NCI-H2081 (cell line): ENCODE measurements at regions not wholly inside any gene's neighbourhood (a gene's known extent, or its start where the extent isn't known, plus 50 kb on each side); places are given as distances from the start of the nearest gene placed in this dataset.
"Not testable (repeated sequence)": the region's sequence is repeated elsewhere in the genome, so short reads cannot be mapped to it uniquely, and the experiment has no call there.

Source experiments
- DNase-seq, 2 experiments: peaks; one replicate each; lab custom pipeline; 2025; lab: John Stamatoyannopoulos, UW

- DNase-seq = no peak
Measured at GRCh38 chr9:38342532-38342931, 50.0 kb upstream of the ALDH1B1 start.

DNA sequence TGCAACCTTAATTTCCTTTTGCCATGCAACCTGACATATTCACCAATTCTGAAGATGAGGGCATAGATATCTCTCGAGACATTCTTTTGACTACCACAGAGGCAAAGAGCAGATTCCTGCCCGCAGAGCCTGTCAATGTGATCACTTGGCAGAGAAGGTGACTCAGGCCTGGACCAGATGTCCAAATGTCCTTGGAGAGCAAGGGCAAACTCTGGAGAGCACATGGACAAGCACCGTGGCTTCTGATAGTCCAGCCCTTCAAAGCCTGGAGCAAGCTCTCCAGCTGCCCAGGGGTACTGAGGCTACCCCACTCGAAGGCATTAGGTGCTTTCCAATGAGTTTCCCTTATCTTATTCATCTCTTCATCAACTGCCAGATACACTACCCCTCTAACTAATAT, 50.4 kb upstream of the ALDH1B1 start:
- no peak for DNase-seq

GRCh38 chr9:38339496-38339895, 53.0 kb upstream of the ALDH1B1 start:
- no peak for DNase-seq

DNA sequence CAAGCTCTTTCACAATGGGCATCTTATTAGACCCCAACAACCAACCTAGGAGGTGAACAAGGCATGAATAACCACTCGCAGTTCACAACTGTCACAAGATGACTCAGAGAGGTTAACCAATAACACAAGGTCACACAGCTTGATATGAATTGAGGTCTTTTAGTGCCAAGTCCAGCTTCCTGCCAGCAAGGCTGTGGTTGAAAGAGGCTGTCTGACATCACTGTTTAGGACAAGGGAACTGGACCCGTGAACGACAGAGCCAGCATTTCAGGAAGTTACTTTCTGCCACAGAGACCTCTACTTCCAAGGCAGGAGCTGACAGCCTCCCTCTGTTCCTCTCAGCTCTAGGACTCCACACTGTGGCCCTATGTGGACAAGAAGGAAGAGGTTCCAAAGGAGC, 53.4 kb upstream of the ALDH1B1 start:
- no peak for DNase-seq

DNA sequence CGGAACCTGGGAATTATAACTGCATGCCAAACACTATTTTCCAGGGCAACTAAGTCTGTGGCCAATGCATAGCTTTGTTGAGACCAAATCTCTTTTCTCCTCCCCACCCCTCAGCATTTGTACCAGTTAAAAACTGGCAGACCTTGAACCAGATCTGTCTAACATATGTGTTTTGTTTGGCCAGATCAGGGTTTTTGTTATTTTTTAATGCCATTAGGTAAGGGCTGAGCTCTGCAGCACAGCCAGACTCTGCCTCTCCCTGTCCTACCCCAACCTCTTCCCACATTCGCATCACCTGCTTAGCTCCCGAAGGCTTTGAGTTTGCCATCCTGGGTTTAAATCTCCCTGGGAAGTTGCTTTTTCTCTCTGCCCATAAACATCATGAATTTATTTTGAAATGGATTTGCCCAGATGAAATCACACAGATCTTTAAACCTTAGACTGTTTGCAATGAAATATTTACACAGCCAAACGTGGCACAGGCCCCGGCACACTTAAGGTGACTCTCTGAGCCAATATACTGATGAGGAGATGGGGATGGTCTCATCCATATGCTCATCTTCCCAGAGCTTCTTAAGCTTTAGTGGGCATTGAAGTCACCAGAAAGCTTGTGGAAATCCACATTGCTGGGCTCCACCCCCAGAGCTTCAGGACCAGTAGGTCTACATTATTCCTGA, 54.0 kb upstream of the ALDH1B1 start:
- no peak for DNase-seq

- DNase-seq = no peak
Measured at GRCh38 chr9:38337706-38338264, 54.7 kb upstream of the ALDH1B1 start.

DNA sequence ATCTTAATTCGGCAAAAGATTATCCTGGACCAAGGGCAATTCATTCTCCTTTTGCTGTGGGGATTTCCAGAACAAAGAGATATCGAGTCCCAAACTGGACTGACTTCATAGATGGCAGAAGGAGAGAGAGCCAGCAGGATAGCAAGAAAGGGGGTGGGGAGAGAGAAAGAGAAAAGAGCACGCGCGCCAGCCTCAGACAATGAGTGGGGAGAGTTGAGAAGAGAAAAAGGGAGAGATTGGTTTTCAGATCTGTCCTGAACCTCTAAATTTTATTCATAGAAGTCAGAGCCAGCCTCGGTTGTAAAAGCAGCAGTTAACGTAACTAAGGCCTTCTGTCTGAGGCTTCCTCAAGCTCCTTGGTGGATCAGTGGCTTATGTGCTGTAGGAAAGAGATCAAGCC, 55.3 kb upstream of the ALDH1B1 start:
- no peak for DNase-seq

DNA sequence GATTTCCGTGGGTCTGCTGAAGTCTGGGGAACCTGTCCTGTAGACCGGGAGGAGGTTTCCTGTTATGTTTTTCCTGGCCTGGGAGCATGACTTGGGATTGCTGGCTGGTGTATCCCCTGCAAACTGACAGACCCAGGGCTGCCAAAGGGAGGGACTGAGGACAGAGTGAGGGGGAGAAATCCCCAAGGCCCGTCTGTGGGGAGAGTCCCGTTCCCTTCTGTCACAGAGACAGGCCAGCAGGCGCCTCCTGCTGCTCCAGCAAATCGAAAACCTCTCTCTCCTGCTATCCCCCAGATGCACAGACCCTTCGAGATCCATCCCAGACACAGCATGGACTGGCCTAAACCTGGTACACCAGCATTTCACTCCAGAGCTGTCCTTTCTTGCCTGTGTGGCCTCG, 56.2 kb upstream of the ALDH1B1 start:
- DNase-seq = no peak

DNA sequence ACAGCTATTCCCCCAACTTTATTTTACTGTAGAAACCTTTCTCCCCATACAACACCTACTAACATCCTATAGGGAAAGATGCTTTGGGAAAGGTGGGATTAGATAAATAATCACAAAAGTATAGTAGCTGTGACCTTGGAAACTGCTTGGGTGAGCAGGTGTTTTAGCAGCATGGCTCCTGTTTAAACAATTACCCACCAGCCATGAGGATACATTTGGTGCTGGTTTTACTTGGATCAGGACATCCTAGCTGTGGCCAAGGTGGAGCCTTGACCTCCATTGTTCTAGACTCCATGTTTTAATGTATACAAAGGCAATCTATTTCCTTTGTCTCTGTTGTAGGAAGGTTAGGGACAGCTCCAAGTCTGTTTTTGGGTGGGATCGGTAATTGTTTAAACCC, 56.8 kb upstream of the ALDH1B1 start:
- DNase-seq = no peak

DNA sequence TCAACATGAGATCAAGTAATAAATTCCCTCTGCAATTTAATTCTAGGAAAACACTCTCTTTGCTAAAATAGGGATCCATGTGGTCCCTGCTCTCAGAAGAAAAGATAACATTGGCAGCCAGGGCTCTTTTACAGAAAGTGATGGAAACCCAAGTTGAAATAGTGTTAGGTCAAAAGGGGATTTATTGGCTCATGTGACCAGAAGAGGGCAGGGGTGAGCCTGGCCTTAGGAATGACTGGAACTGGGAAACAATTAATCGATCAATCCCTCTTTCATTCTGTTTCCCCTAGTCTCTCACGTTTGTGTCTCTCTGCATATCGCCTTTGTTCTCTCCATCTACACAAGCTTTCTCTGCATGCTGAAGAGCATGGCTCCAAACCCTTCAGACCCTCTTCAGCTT, 58.3 kb upstream of the ALDH1B1 start:
- no peak for DNase-seq

DNA sequence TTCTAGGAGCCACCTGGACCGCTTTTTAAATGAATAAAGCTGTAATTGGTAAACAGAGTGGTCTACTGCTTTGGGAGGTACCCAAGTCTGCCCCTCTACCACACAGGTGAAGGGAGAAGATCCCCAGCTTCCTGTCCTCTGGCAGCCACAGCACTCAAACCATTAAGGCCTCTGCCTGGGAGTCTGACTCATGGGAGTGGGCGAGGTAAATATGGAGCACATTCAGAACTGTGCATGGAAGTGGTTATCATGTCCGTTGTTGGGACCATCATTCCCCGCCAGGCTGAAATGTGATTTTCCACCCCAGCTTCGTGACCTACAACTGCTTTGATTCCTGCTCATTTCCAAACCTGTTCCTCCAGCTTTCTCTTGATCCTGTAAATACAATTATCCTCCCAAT, 59.5 kb upstream of the ALDH1B1 start:
- DNase-seq = no peak

DNA sequence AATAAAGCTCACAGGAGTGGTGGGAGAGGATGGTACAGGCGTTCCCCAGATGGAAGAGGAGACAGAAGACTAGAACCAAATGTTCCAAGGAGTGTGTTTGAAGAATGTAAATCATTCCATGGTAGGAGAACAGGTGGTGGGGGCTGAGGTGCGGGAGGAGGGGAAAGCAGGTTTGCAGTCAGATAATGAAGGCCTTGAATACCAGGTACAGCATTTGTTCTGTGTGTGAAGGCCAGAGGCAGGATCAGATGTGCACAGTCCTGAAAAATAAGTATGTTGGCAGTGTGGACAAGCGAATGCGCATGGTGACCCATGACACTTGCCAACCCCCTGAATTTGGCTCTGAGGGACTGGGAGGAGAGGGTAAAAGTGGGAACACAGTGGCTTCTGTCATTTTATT, 59.9 kb upstream of the ALDH1B1 start:
- DNase-seq = no peak

DNA sequence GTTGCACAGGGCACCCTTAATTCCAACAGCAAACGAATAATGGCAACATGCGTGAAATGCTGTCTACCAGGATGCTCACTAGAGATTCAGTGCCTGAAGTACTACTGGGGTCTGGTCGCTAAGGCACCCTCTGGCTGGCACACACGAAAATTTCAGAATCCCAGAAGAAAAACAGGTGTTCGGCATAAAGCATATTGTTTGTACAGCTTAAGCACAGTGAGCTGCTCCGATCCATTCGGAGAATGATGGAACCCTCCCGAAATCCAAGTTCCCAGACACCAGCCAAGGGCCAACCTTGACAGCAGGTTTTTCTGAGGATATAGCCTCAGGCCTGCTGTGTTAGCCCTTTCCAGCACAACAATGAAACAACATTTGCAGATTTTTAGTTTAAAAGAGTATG, 61.4 kb upstream of the ALDH1B1 start:
- no peak for DNase-seq

- DNase-seq = no peak
Measured at GRCh38 chr9:38329968-38330367, 62.5 kb upstream of the ALDH1B1 start.

- no peak for DNase-seq
Measured at GRCh38 chr9:38328765-38329164, 63.7 kb upstream of the ALDH1B1 start.

- no peak for DNase-seq
Measured at GRCh38 chr9:38326122-38326521, 66.4 kb upstream of the ALDH1B1 start.

DNA sequence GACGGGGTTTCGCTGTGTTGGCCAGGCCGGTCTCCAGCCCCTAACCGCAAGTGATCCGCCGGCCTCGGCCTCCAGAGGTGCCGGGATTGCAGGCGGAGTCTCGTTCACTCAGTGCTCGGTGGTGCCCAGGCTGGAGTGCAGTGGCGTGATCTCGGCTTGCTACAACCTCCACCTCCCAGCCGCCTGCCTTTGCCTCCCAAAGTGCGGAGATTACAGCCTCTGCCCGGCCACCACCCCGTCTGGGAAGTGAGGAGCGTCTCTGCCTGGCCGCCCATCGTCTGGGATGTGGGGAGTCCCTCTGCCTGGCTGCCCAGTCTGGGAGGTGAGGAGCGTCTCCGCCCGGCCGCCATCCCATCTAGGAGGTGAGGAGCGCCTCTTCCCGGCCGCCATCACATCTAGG, 68.3 kb upstream of the ALDH1B1 start:
- not testable (repeated sequence) for DNase-seq

DNA sequence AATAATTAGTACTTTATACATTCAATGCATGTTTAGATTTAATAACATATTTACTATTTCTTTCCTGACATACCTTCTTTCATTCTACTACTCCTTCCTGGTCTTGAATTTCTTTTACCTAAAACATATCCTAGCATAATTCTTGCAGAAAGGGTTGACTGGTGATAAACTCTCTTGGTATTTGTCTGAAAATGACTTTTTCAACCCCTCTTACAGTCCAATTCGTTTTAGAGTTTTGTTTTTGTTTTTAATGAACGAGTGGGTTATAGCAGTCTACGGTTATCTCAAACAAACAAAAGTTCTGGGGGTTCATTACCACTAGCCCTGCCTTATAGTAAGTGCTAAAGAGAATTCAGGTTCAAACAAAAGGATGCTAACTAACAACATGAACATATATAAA, 69.6 kb upstream of the ALDH1B1 start:
- DNase-seq = no peak

- no peak for DNase-seq
Measured at GRCh38 chr9:38319496-38320173, 72.9 kb upstream of the ALDH1B1 start.

GRCh38 chr9:38318759-38319495, 73.6 kb upstream of the ALDH1B1 start:
- DNase-seq = no peak

DNA sequence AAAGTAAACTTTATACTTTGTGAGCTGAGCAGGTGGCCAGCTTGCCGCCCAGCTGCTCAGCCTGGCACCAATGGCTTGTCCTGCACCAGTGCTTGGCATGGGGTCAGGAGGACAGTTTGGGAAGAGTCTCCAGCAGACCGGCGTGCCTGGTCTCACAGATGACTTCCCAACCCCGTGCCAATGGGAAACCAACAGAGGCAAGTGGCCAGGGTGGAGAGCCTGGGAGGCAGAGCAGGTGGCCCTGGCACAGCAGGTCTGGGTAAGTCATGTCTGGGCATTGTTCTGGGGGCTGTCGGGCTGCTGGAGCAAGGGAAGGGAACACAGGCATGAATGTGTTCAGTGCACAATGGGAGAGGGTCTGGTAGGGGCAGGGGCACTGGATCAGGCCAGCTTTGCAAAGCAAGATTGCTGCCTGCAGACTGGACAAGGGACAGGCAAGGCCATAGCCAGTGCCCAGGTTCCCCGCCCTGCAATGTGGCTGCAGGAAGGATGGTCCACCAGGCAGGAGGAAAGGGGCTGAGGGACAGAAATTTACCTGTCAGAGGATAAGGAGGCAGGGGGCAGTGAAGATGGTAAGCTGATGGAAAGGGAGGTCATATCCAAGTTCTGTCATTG, 76.2 kb upstream of the ALDH1B1 start:
- no peak for DNase-seq

- peak in 1 of 2 experiments; percentile 36 for DNase-seq
Measured at GRCh38 chr9:38315085-38315595, 77.4 kb upstream of the ALDH1B1 start.
